Spleen (tissue), 11 donors: ENCODE measurements at regions not wholly inside any gene's neighbourhood (a gene's known extent, or its start where the extent isn't known, plus 50 kb on each side); places are given as distances from the start of the nearest gene placed in this dataset.

Experiments used
- DNase-seq: peaks from one replicate; pipeline ENCODE4 v3.0.0-alpha.2; 2020
- H3K27ac ChIP-seq, 8 donors: fragments of 200-600 bp; sonication (generic) in 7 of 8; 1 replicate in 4 of 8; 2 replicates in 4 of 8; pipeline versions ENCODE4 v1.5.0 to v1.8.0; 2016 to 2021; ENCODE audit warnings: inconsistent platforms in 4 of 8, mild to moderate bottlenecking in 4 of 8, moderate library complexity in 1 of 8
- H3K27me3 ChIP-seq, 7 donors: fragments of 200-600 bp; sonication (generic) in 6 of 7; replicated peaks in 1 of 7; 1 replicate in 4 of 7; 2 replicates in 3 of 7; pipeline versions ENCODE4 v1.5.0 to v1.8.0; 2016 to 2021; ENCODE audit warnings: inconsistent platforms in 3 of 7, mild to moderate bottlenecking in 1 of 7
- H3K36me3 ChIP-seq, 6 donors: fragments of 200-600 bp; sonication (generic) in 5 of 6; 1 replicate in 4 of 6; 2 replicates in 2 of 6; pipeline versions ENCODE4 v1.5.0 to v1.8.0; 2016 to 2021; ENCODE audit warnings: inconsistent platforms in 2 of 6
- H3K4me1 ChIP-seq, 6 donors: fragments of 200-600 bp; sonication (generic) in 5 of 6; 1 replicate in 3 of 6; 2 replicates in 3 of 6; pipeline versions ENCODE4 v1.5.0 to v1.8.0; 2016 to 2021; ENCODE audit warnings: inconsistent platforms in 3 of 6
- H3K4me3 ChIP-seq, 8 donors: fragments of 200-600 bp; sonication (generic) in 7 of 8; 1 replicate in 4 of 8; 2 replicates in 4 of 8; pipeline versions ENCODE4 v1.5.0 to v1.8.0; 2016 to 2021; ENCODE audit warnings: inconsistent platforms in 4 of 8, mild to moderate bottlenecking in 4 of 8, moderate library complexity in 2 of 8
- H3K9me3 ChIP-seq, 8 donors: fragments of 200-600 bp; sonication (generic) in 7 of 8; 1 replicate in 4 of 8; 2 replicates in 4 of 8; pipeline versions ENCODE4 v1.5.0 to v1.8.0; 2016 to 2021; ENCODE audit warnings: inconsistent platforms in 4 of 8
- CTCF ChIP-seq, 11 experiments: fragments of 200-600 bp in 7 of 11; fragments of 450-650 bp in 4 of 11; sonication (generic) in 4 of 11; IDR thresholded peaks in 8 of 11; conservative IDR thresholded peaks in 3 of 11; 1 replicate in 7 of 11; 2 replicates in 4 of 11; pipeline versions ENCODE4 v1.4.0 to v1.8.0; 2016 to 2021; ENCODE audit warnings: antibody characterized with exemption in 11 of 11, inconsistent platforms in 4 of 11, mild to moderate bottlenecking in 1 of 11
- POLR2A ChIP-seq, 3 donors: fragments of 450-650 bp; IDR thresholded peaks; one replicate each; pipeline ENCODE4 v1.5.1; 2017; ENCODE audit warnings: antibody characterized with exemption in 3 of 3, mild to moderate bottlenecking in 1 of 3
- POLR2AphosphoS5 ChIP-seq, 3 donors: sonication (generic); formaldehyde crosslinking; IDR thresholded peaks; one replicate each; pipeline ENCODE4 v1.5.1; 2017; ENCODE audit warnings: antibody characterized with exemption in 3 of 3
- WGBS, 5 donors: extraction: QIAGEN DNeasy Blood & Tissue Kit in 3 of 5; methylation state at CpG; one replicate each; pipeline versions ENCODE4 v1.1.5 to v1.1.7; 2013 to 2018; 5-methylcytosine and 5-hydroxymethylcytosine counted together
- intact Hi-C: fragments of 100-400 bp; cut with DNase I; formaldehyde crosslinking; loops from one replicate; pipeline ENCODE4 v1.15.0; 2023; ENCODE audit warnings: low total_unique reads
- donor health status: healthy with polysubstance abuse.
- donor health status: DM: no; HTN: no; CAD: no; lungs with moderate emphysema.
- donor health status: DM: no; HTN: no; CAD: no.
- donor health status: Bipolar disorder and iron deficiency.
- donor health status: healthy.
- donor health status: DM: no; HTN: no; CAD: no.
- donor health status: DM: yes; HTN: yes; CAD: no.

GRCh38 chr13:43990021-43990420 is 110.3 kb downstream of the LACC1 start:
- H3K4me1 ChIP-seq = peaks cover 0 to 8% (median 0%) of the 10 kb centered on the region in 6 donors
- WGBS, 5 donors = 85 to 95% (median 92%) methylated on average over 5 of the region's 5 CpGs
- no peaks in the 10 kb centered on the region for H3K36me3 ChIP-seq
- TF ChIP-seq POLR2AphosphoS5 (IDR thresholded peaks at IDR 0.05) = no peak
- no peak for TF ChIP-seq CTCF (IDR thresholded peaks at IDR 0.05 in 8 of 11, conservative IDR thresholded peaks at IDR 0.05 in 3 of 11)
- no peak for TF ChIP-seq POLR2A (IDR thresholded peaks at IDR 0.05)
- intact Hi-C loops = no loop called here
- peaks cover 0 to 5% (median 0%) of the 10 kb centered on the region in 7 donors for H3K27me3 ChIP-seq
- no peak overlapping the region for H3K4me3 ChIP-seq
- H3K27ac ChIP-seq = no peak overlapping the region
- no peak for DNase-seq
- peaks cover 0 to 16% (median 9%) of the 10 kb centered on the region in 8 donors for H3K9me3 ChIP-seq

- no peaks in the 10 kb centered on the region for H3K36me3 ChIP-seq
- no peak for DNase-seq
- peaks cover 0 to 5% (median 0%) of the 10 kb centered on the region in 6 donors for H3K4me1 ChIP-seq
- peaks cover 0 to 5% (median 0%) of the 10 kb centered on the region in 7 donors for H3K27me3 ChIP-seq
- H3K9me3 ChIP-seq = peaks cover 2 to 24% (median 17%) of the 10 kb centered on the region in 8 donors
- no peak for TF ChIP-seq CTCF (IDR thresholded peaks at IDR 0.05 in 8 of 11, conservative IDR thresholded peaks at IDR 0.05 in 3 of 11)
- no peak for TF ChIP-seq POLR2AphosphoS5 (IDR thresholded peaks at IDR 0.05)
- no peak for TF ChIP-seq POLR2A (IDR thresholded peaks at IDR 0.05)
- intact Hi-C loops = no loop called here
- no peak overlapping the region for H3K4me3 ChIP-seq
- no peak overlapping the region for H3K27ac ChIP-seq
- 85 to 97% (median 86%) methylated on average over 3 of the region's 3 CpGs for WGBS, 5 donors
Observed at GRCh38 chr13:43990829-43991228, 111.1 kb downstream of the LACC1 start.

- peaks cover 2 to 30% (median 19%) of the 10 kb centered on the region in 8 donors for H3K9me3 ChIP-seq
- H3K4me3 ChIP-seq = no peak overlapping the region
- DNase-seq = no peak
- H3K27ac ChIP-seq = no peak overlapping the region
- intact Hi-C loops = no loop called here
- peaks cover 0 to 5% (median 0%) of the 10 kb centered on the region in 7 donors for H3K27me3 ChIP-seq
- no peaks in the 10 kb centered on the region for H3K4me1 ChIP-seq
- no peaks in the 10 kb centered on the region for H3K36me3 ChIP-seq
- 77 to 91% (median 78%) methylated on average over 4 of the region's 4 CpGs for WGBS, 5 donors
- TF ChIP-seq POLR2A (IDR thresholded peaks at IDR 0.05) (no peak), POLR2AphosphoS5 (IDR thresholded peaks at IDR 0.05) (no peak), CTCF (IDR thresholded peaks at IDR 0.05 in 8 of 11, conservative IDR thresholded peaks at IDR 0.05 in 3 of 11) (no peak)
Observed at GRCh38 chr13:43991773-43992201, 112.1 kb downstream of the LACC1 start.

GRCh38 chr13:43992211-43992610 is 112.5 kb downstream of the LACC1 start:
- peaks cover 2 to 30% (median 19%) of the 10 kb centered on the region in 8 donors for H3K9me3 ChIP-seq
- H3K4me3 ChIP-seq = no peak overlapping the region
- H3K27ac ChIP-seq = no peak overlapping the region
- TF ChIP-seq POLR2AphosphoS5 (IDR thresholded peaks at IDR 0.05) = no peak
- no peak for TF ChIP-seq POLR2A (IDR thresholded peaks at IDR 0.05)
- TF ChIP-seq CTCF (IDR thresholded peaks at IDR 0.05 in 8 of 11, conservative IDR thresholded peaks at IDR 0.05 in 3 of 11) = no peak
- peaks cover 0 to 5% (median 0%) of the 10 kb centered on the region in 7 donors for H3K27me3 ChIP-seq
- intact Hi-C loops = no loop called here
- no peak for DNase-seq
- H3K36me3 ChIP-seq = no peaks in the 10 kb centered on the region
- H3K4me1 ChIP-seq = no peaks in the 10 kb centered on the region
- WGBS, 5 donors = 64 to 85% (median 78%) methylated on average over 1 of the region's 1 CpG
